IMR-90 (cell line): ENCODE measurements at regions not wholly inside any gene's neighbourhood (a gene's known extent, or its start where the extent isn't known, plus 50 kb on each side); places are given as distances from the start of the nearest gene placed in this dataset.

Experiments
- ATAC-seq: fragments of 200-7000 bp; cut with Tn5 transposase; 2 replicates; pipeline ENCODE4 v1.9.1; 2020; ENCODE audit warnings: low read depth, mild to moderate bottlenecking, moderate library complexity
- BruUV-seq: library from RNA; stranded (reverse); fragments of 400-500 nt; replicated peaks from 2 replicates; lab custom pipeline; 2021; lab: Mats Ljungman, UMichigan
- CTCF ChIA-PET: fragments of 300-600 bp; formaldehyde crosslinking; extraction: SDS; loops from one replicate; lab custom pipeline; 2021; ENCODE audit warnings: antibody characterized with exemption; lab: Yijun Ruan, JAX
- POLR2A ChIA-PET: fragments of 300-600 bp; sonication (Branson Sonifier 250); formaldehyde crosslinking; loops from one replicate; lab custom pipeline; 2022; ENCODE audit warnings: antibody characterized with exemption; ENCODE audit not compliant: unreplicated experiment; lab: Charles Lee
- DNase-seq: peaks from one replicate; pipeline ENCODE4 v3.0.0; 2013
- H2AFZ ChIP-seq: replicated peaks from 2 replicates; pipeline ENCODE3; 2013; ENCODE audit warnings: low read length, mild to moderate bottlenecking; ENCODE audit not compliant: poor library complexity
- H2AK5ac ChIP-seq: 2 replicates; pipeline ENCODE4 v1.6.1; 2013; ENCODE audit warnings: low read depth, low read length, inconsistent platforms
- H2AK9ac ChIP-seq: replicated peaks from 2 replicates; pipeline ENCODE3; 2013; ENCODE audit warnings: mild to moderate bottlenecking, low read depth, low read length, moderate library complexity; ENCODE audit not compliant: poor library complexity
- H2BK120ac ChIP-seq: 2 replicates; pipeline ENCODE4 v1.6.1; 2013; ENCODE audit warnings: low read depth, low read length, inconsistent platforms
- H2BK15ac ChIP-seq: 3 replicates; pipeline ENCODE4 v1.6.1; 2013; ENCODE audit warnings: low read depth, low read length, inconsistent platforms
- H2BK20ac ChIP-seq: 2 replicates; pipeline ENCODE4 v1.6.1; 2013; ENCODE audit warnings: low read depth, mild to moderate bottlenecking, inconsistent platforms, low read length, moderate library complexity
- H2BK5ac ChIP-seq: 2 replicates; pipeline ENCODE4 v1.6.1; 2013; ENCODE audit warnings: mild to moderate bottlenecking, low read depth, low read length, inconsistent platforms; ENCODE audit not compliant: poor library complexity, severe bottlenecking
- H3K14ac ChIP-seq: replicated peaks from 2 replicates; pipeline ENCODE4 v1.6.1; 2013; ENCODE audit warnings: low read depth, low read length, inconsistent platforms
- H3K18ac ChIP-seq: 2 replicates; pipeline ENCODE4 v1.6.1; 2013; ENCODE audit warnings: low read depth, low read length, control low read depth
- H3K23ac ChIP-seq: 2 replicates; pipeline ENCODE4 v1.6.1; 2013; ENCODE audit warnings: low read depth, low read length, inconsistent platforms
- H3K27ac ChIP-seq: 2 replicates; pipeline ENCODE4 v1.5.1; 2013; ENCODE audit warnings: mild to moderate bottlenecking, control low read depth, low read length; ENCODE audit not compliant: insufficient read depth
- H3K27me3 ChIP-seq: 2 replicates; pipeline ENCODE4 v1.6.1; 2013; ENCODE audit warnings: low read length; ENCODE audit not compliant: control insufficient read depth, insufficient read depth
- H3K36me3 ChIP-seq: 2 replicates; pipeline ENCODE4 v1.6.1; 2013; ENCODE audit warnings: low read length, mixed read lengths; ENCODE audit not compliant: control insufficient read depth, insufficient read depth
- H3K4ac ChIP-seq: 2 replicates; pipeline ENCODE4 v1.6.1; 2013; ENCODE audit warnings: low read depth, low read length, inconsistent platforms
- H3K4me1 ChIP-seq: 2 replicates; pipeline ENCODE4 v1.6.1; 2013; ENCODE audit warnings: low read length, mixed read lengths; ENCODE audit not compliant: control insufficient read depth, insufficient read depth
- H3K4me2 ChIP-seq: 2 replicates; pipeline ENCODE4 v1.6.1; 2013; ENCODE audit warnings: low read depth, mild to moderate bottlenecking, control low read depth, low read length, moderate library complexity
- H3K4me3 ChIP-seq: 2 replicates; pipeline ENCODE4 v1.5.1; 2013; ENCODE audit warnings: low read depth, mild to moderate bottlenecking, control low read depth, low read length, moderate library complexity; ENCODE audit not compliant: insufficient read depth
- H3K56ac ChIP-seq: 2 replicates; pipeline ENCODE4 v1.6.1; 2013; ENCODE audit warnings: low read length, inconsistent platforms; ENCODE audit not compliant: insufficient read depth; ENCODE audit errors: extremely low read depth
- H3K79me1 ChIP-seq, 2 experiments: 2 replicates each; pipeline ENCODE4 v1.6.1; 2013; ENCODE audit warnings: low read length in 2 of 2, inconsistent platforms in 1 of 2, low read depth in 1 of 2
- H3K9ac ChIP-seq: 2 replicates; pipeline ENCODE4 v1.6.1; 2013; ENCODE audit warnings: low read depth, low read length, control low read depth
- H3K9me1 ChIP-seq: 2 replicates; pipeline ENCODE4 v1.6.1; 2013; ENCODE audit warnings: low read length, inconsistent platforms; ENCODE audit not compliant: insufficient read depth
- H3K9me3 ChIP-seq: 2 replicates; pipeline ENCODE4 v1.6.1; 2013; ENCODE audit warnings: low read length; ENCODE audit not compliant: control insufficient read depth, insufficient read depth
- H4K20me1 ChIP-seq: 2 replicates; pipeline ENCODE4 v1.6.1; 2013; ENCODE audit warnings: low read length, inconsistent platforms; ENCODE audit not compliant: insufficient read depth
- H4K5ac ChIP-seq: 2 replicates; pipeline ENCODE4 v1.6.1; 2013; ENCODE audit warnings: mild to moderate bottlenecking, low read depth, low read length, control low read depth
- H4K8ac ChIP-seq, 2 experiments: 2 replicates each; pipeline ENCODE4 v1.6.1; 2013; ENCODE audit warnings: low read depth in 2 of 2, low read length in 2 of 2, control low read depth in 1 of 2, inconsistent platforms in 1 of 2
- H4K91ac ChIP-seq: 2 replicates; pipeline ENCODE4 v1.6.1; 2013; ENCODE audit warnings: low read depth, low read length, inconsistent platforms; ENCODE audit not compliant: insufficient read depth
- BHLHE40 ChIP-seq: fragments of 150-350 bp; IDR thresholded peaks from 2 replicates; pipeline ENCODE4 v1.6.1; 2016; ENCODE audit warnings: mild to moderate bottlenecking, low read depth, low read length
- CEBPB ChIP-seq: IDR thresholded peaks from 2 replicates; pipeline ENCODE4 v1.6.1; 2012; ENCODE audit warnings: low read depth, low read length, improper control_type of control experiment
- CHD1 ChIP-seq: IDR thresholded peaks from 2 replicates; pipeline ENCODE4 v1.6.1; 2012; ENCODE audit warnings: low read depth, low read length, improper control_type of control experiment
- FOS ChIP-seq: fragments of 150-350 bp; IDR thresholded peaks from 2 replicates; pipeline ENCODE4 v1.6.1; 2016; ENCODE audit warnings: low read depth, low read length
- MAFK ChIP-seq: IDR thresholded peaks from 2 replicates; pipeline ENCODE4 v1.6.1; 2012; ENCODE audit warnings: low read depth, low read length, improper control_type of control experiment
- MAZ ChIP-seq: IDR thresholded peaks from 2 replicates; pipeline ENCODE4 v1.6.1; 2012; ENCODE audit warnings: low read depth, mild to moderate bottlenecking, low read length, improper control_type of control experiment, moderate library complexity, borderline replicate concordance
- MXI1 ChIP-seq: IDR thresholded peaks from 2 replicates; pipeline ENCODE4 v1.6.1; 2012; ENCODE audit warnings: low read depth, mild to moderate bottlenecking, low read length, moderate library complexity, borderline replicate concordance
- NFE2L2 ChIP-seq: fragments of 150-350 bp; IDR thresholded peaks from 2 replicates; pipeline ENCODE4 v1.6.1; 2016; ENCODE audit warnings: low read depth, mild to moderate bottlenecking, low read length
- POLR2A ChIP-seq: IDR thresholded peaks from 2 replicates; pipeline ENCODE4 v1.6.1; 2012; ENCODE audit warnings: mild to moderate bottlenecking, low read depth, low read length
- RAD21 ChIP-seq: IDR thresholded peaks from 2 replicates; pipeline ENCODE4 v1.6.1; 2012; ENCODE audit warnings: low read length, improper control_type of control experiment
- RCOR1 ChIP-seq: IDR thresholded peaks from 2 replicates; pipeline ENCODE4 v1.6.1; 2012; ENCODE audit warnings: mild to moderate bottlenecking, low read length, improper control_type of control experiment; ENCODE audit not compliant: insufficient replicate concordance
- RFX5 ChIP-seq: IDR thresholded peaks from 2 replicates; pipeline ENCODE4 v1.8.0; 2012; ENCODE audit warnings: low read depth, mild to moderate bottlenecking, low read length, moderate library complexity
- SMC3 ChIP-seq: fragments of 150-350 bp; IDR thresholded peaks from 2 replicates; pipeline ENCODE4 v1.6.1; 2016; ENCODE audit warnings: low read depth, mild to moderate bottlenecking, antibody characterized with exemption, low read length, moderate library complexity
- dilution Hi-C: fragments of 300-500 bp; cut with HindIII; formaldehyde crosslinking; loops from one replicate; pipeline ENCODE4 v1.14.3; 2018; ENCODE audit warnings: low sequenced_read_pairs; ENCODE audit not compliant: unreplicated experiment
- in situ Hi-C: fragments of 300-500 bp; cut with MboI; formaldehyde crosslinking; loops from 3 replicates; pipeline ENCODE4 v1.14.3; 2019; ENCODE audit warnings: low sequenced_read_pairs, inconsistent platforms, mixed read lengths
- intact Hi-C: fragments of 100-400 bp; cut with micrococcal nuclease; formaldehyde crosslinking; loops from 2 replicates; pipeline ENCODE4 v1.10.0; 2022
- TF ChIP-seq, protein P1 (sequence below): conservative IDR thresholded peaks from 2 replicates; pipeline ENCODE4 v1.5.1; 2012; ENCODE audit warnings: mild to moderate bottlenecking, low read depth, low read length, improper control_type of control experiment
- TF ChIP-seq, protein P2 (sequence below): fragments of 150-350 bp; IDR thresholded peaks from 2 replicates; pipeline ENCODE4 v1.6.1; 2016; ENCODE audit warnings: low read depth, mild to moderate bottlenecking, low read length, moderate library complexity, borderline replicate concordance
- TF ChIP-seq, protein P3 (sequence below): fragments of 150-350 bp; IDR thresholded peaks from 2 replicates; pipeline ENCODE4 v1.6.1; 2017; ENCODE audit warnings: mild to moderate bottlenecking, antibody characterized with exemption, low read length, low read depth

DNA sequence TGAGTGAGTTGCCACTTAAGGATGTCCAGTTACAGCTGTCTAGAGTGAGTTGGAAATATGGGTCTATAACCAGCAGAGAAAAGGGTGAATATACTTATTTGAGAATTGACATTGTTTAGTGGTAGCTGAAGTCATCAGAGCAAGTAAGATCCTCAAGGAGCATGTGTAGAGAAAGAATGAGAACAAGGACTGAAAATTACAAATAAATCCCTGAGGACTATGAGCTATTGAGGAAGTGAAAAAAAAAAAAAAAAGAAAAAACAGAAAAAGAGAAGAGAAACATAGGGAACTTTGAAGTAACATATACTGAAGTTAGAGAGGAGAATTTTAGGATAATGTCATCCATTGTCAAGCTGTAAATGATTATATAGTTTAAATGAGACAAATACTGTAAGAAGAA lies 134.0 kb upstream of the CCDC68 start:
- Histone ChIP-seq H3K4ac (no peak overlapping the region), H2BK15ac (no peak overlapping the region), H4K91ac (no peak overlapping the region), H3K36me3 (no peaks in the 10 kb centered on the region), H2BK20ac (no peak overlapping the region), H3K4me1 (no peaks in the 10 kb centered on the region), H3K9me3 (no peaks in the 10 kb centered on the region), H3K79me1 (no peaks in the 10 kb centered on the region), H3K4me2 (no peak overlapping the region), H2AK9ac (no peak overlapping the region), H3K4me3 (no peak overlapping the region), H4K20me1 (no peaks in the 10 kb centered on the region), H3K9ac (no peak overlapping the region), H3K23ac (no peak overlapping the region), H2BK120ac (no peak overlapping the region), H3K27ac (no peak overlapping the region), H4K5ac (no peak overlapping the region), H4K8ac (no peak overlapping the region), H3K56ac (no peak overlapping the region), H2BK5ac (no peak overlapping the region), H3K14ac (no peak overlapping the region), H3K18ac (no peak overlapping the region), H3K27me3 (no peaks in the 10 kb centered on the region; the same call in 1 of the 2 replicates), H2AFZ (no peak overlapping the region), H3K9me1 (no peaks in the 10 kb centered on the region), H2AK5ac (no peak overlapping the region)
- ATAC-seq (no peak), DNase-seq (no peak)
- dilution Hi-C loops (no loop called here), intact Hi-C loops (no loop called here), in situ Hi-C loops (no loop called here)
- POLR2A ChIA-PET, result no interaction called here
- CTCF ChIA-PET, result interaction anchor here (0.6 kb wide), 1 partner anchor 22 kb away, joined by 4 read pairs; no protein-coding TSS in a partner anchor
- no peak for TF ChIP-seq RCOR1
- TF ChIP-seq RAD21, result no peak
- TF ChIP-seq, protein P1, sequence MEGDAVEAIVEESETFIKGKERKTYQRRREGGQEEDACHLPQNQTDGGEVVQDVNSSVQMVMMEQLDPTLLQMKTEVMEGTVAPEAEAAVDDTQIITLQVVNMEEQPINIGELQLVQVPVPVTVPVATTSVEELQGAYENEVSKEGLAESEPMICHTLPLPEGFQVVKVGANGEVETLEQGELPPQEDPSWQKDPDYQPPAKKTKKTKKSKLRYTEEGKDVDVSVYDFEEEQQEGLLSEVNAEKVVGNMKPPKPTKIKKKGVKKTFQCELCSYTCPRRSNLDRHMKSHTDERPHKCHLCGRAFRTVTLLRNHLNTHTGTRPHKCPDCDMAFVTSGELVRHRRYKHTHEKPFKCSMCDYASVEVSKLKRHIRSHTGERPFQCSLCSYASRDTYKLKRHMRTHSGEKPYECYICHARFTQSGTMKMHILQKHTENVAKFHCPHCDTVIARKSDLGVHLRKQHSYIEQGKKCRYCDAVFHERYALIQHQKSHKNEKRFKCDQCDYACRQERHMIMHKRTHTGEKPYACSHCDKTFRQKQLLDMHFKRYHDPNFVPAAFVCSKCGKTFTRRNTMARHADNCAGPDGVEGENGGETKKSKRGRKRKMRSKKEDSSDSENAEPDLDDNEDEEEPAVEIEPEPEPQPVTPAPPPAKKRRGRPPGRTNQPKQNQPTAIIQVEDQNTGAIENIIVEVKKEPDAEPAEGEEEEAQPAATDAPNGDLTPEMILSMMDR, result no peak
- TF ChIP-seq MAFK, result no peak
- TF ChIP-seq CEBPB, result no peak
- no peak for TF ChIP-seq MXI1
- TF ChIP-seq MAZ, result no peak
- TF ChIP-seq, protein P2, sequence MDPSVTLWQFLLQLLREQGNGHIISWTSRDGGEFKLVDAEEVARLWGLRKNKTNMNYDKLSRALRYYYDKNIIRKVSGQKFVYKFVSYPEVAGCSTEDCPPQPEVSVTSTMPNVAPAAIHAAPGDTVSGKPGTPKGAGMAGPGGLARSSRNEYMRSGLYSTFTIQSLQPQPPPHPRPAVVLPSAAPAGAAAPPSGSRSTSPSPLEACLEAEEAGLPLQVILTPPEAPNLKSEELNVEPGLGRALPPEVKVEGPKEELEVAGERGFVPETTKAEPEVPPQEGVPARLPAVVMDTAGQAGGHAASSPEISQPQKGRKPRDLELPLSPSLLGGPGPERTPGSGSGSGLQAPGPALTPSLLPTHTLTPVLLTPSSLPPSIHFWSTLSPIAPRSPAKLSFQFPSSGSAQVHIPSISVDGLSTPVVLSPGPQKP, result no peak
- TF ChIP-seq, protein P3, sequence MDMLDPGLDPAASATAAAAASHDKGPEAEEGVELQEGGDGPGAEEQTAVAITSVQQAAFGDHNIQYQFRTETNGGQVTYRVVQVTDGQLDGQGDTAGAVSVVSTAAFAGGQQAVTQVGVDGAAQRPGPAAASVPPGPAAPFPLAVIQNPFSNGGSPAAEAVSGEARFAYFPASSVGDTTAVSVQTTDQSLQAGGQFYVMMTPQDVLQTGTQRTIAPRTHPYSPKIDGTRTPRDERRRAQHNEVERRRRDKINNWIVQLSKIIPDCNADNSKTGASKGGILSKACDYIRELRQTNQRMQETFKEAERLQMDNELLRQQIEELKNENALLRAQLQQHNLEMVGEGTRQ, result no peak
- no peak for TF ChIP-seq FOS
- TF ChIP-seq BHLHE40, result no peak
- no peak for TF ChIP-seq POLR2A
- TF ChIP-seq SMC3, result no peak
- TF ChIP-seq RFX5, result no peak
- no peak for TF ChIP-seq NFE2L2
- TF ChIP-seq CHD1, result no peak
- no TSS peak for BruUV-seq
